SJCRH30 (cell line): ENCODE measurements at regions not wholly inside any gene's neighbourhood (a gene's known extent, or its start where the extent isn't known, plus 50 kb on each side); places are given as distances from the start of the nearest gene placed in this dataset.
A peak's percentile ranks its signal among the peaks of the same experiment; 100 is the strongest.
"Not testable (repeated sequence)": the region's sequence is repeated elsewhere in the genome, so short reads cannot be mapped to it uniquely, and the experiment has no call there.

Source experiments
- DNase-seq, 2 experiments: peaks; one replicate each; pipeline ENCODE4 v3.0.0-alpha.2; 2015 to 2020
- H3K27ac ChIP-seq: fragments of 250-450 bp; sonication (Bioruptor Pico); 2 replicates; pipeline ENCODE4 v1.5.1; 2020; ENCODE audit warnings: mild to moderate bottlenecking, moderate library complexity
- H3K27me3 ChIP-seq: fragments of 250-450 bp; sonication (Bioruptor Pico); 2 replicates; pipeline ENCODE4 v1.5.1; 2020; ENCODE audit warnings: mild to moderate bottlenecking, moderate library complexity
- H3K36me3 ChIP-seq: fragments of 250-450 bp; sonication (Bioruptor Pico); 2 replicates; pipeline ENCODE4 v1.5.1; 2020; ENCODE audit warnings: mild to moderate bottlenecking, moderate library complexity
- H3K4me1 ChIP-seq: fragments of 250-450 bp; sonication (Bioruptor Pico); 2 replicates; pipeline ENCODE4 v1.5.1; 2020; ENCODE audit warnings: mild to moderate bottlenecking, moderate library complexity
- H3K4me3 ChIP-seq: fragments of 250-450 bp; sonication (Bioruptor Pico); 2 replicates; pipeline ENCODE4 v1.5.1; 2020; ENCODE audit warnings: mild to moderate bottlenecking, moderate library complexity
- H3K9me3 ChIP-seq: fragments of 250-450 bp; sonication (Bioruptor Pico); replicated peaks from 2 replicates; pipeline ENCODE4 v1.5.1; 2020; ENCODE audit warnings: mild to moderate bottlenecking, moderate library complexity

GRCh38 chr16:58831386-58831785, 97.3 kb upstream of the GOT2 start:
- Histone ChIP-seq H3K27ac (no peak overlapping the region), H3K4me3 (no peak overlapping the region), H3K9me3 (peaks cover 4% of the 10 kb centered on the region; the same call in 1 of the 2 replicates), H3K4me1 (no peaks in the 10 kb centered on the region), H3K36me3 (no peaks in the 10 kb centered on the region), H3K27me3 (0 out of 2 replicates have a peak, but pooled peaks cover 2% of the 10 kb centered on the region)
- no peak for DNase-seq

GRCh38 chr16:58828901-58829545, 94.9 kb upstream of the GOT2 start:
- Histone ChIP-seq H3K4me1 (no peaks in the 10 kb centered on the region), H3K4me3 (no peak overlapping the region), H3K36me3 (no peaks in the 10 kb centered on the region), H3K9me3 (no peaks in the 10 kb centered on the region), H3K27ac (no peak overlapping the region), H3K27me3 (0 out of 2 replicates have a peak, but pooled peaks cover 2% of the 10 kb centered on the region)
- DNase-seq, result no peak

GRCh38 chr16:58824201-58824600, 90.1 kb upstream of the GOT2 start:
- H3K27ac ChIP-seq, result no peak overlapping the region
- H3K9me3 ChIP-seq, result no peaks in the 10 kb centered on the region; the same call in 1 of the 2 replicates
- H3K36me3 ChIP-seq, result no peaks in the 10 kb centered on the region
- no peak overlapping the region for H3K4me3 ChIP-seq
- 0 out of 2 replicates have a peak, but pooled peaks cover 2% of the 10 kb centered on the region for H3K27me3 ChIP-seq
- no peaks in the 10 kb centered on the region for H3K4me1 ChIP-seq
- no peak for DNase-seq

DNA sequence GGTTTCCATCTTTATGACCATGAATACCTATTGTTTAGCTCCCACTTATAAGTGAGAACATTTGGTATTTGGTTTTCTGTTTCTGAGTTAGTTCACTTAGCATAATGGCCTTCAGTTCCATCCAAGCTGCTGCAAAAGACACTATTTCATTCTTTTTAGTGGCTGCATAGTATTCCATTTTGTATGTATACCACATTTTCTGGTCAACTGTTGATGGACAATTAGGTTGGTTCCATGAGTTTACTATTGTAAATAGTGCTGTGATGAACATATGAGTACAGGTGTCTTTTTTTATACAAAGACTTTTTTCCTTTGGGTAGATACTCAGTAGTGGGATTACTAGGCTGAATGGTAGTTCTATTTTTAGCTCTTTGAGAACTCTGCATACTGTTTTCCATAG, 87.8 kb upstream of the GOT2 start:
- no peak for DNase-seq
- Histone ChIP-seq H3K4me1 (no peaks in the 10 kb centered on the region), H3K4me3 (no peak overlapping the region), H3K9me3 (no peaks in the 10 kb centered on the region; the same call in 1 of the 2 replicates), H3K36me3 (no peaks in the 10 kb centered on the region), H3K27ac (no peak overlapping the region), H3K27me3 (no peaks in the 10 kb centered on the region)

DNA sequence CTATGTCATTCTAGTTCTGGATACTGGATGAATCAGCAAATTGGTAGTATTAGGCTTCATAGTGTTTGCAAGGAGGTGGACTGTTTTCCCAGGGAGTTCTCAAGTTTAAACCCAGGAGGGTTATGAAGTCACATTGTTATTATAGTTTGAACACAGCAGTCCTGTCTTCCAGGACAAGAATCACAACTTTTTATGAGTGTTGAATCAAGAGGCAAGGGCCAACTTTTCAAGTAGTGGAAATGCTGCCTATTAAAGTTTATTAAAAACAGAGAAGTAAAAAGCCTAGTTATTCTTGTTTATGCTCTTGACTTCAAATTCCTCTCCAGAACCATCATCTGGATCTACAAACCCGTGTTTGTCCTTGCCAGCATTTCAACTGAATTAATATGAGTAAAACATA, 86.3 kb upstream of the GOT2 start:
- Histone ChIP-seq H3K27ac (no peak overlapping the region), H3K4me3 (no peak overlapping the region), H3K27me3 (no peaks in the 10 kb centered on the region), H3K36me3 (no peaks in the 10 kb centered on the region), H3K4me1 (no peaks in the 10 kb centered on the region), H3K9me3 (no peaks in the 10 kb centered on the region; the same call in 1 of the 2 replicates)
- no peak for DNase-seq

- H3K36me3 ChIP-seq, result no peaks in the 10 kb centered on the region
- no peak overlapping the region for H3K27ac ChIP-seq
- no peaks in the 10 kb centered on the region for H3K27me3 ChIP-seq
- no peaks in the 10 kb centered on the region for H3K9me3 ChIP-seq
- no peaks in the 10 kb centered on the region for H3K4me1 ChIP-seq
- H3K4me3 ChIP-seq, result no peak overlapping the region
- no peak for DNase-seq
These were observed 81.2 kb upstream of the GOT2 start for GRCh38 chr16:58815181-58815888.

DNA sequence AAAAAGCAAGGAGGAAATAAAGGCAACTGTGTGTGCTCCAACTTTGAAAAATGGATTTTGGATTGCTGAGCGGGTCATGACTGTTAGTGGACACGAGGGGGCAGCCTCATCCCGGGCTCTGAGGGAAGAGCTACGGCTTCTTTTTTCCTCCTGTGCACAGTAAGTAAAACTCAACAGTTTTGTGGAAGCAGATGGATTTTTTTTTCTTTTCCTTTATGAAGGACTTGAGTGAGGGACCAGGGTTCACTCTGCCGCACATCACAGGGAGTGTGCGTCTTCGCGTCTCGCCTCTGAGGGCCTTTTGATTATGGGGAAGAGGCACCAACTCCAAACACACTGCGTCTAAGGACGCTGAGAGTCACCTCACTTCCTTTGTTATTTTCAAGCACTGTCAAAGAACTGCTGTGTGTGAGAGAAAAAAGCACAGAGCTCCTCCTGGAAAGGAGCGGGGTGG, 80.3 kb upstream of the GOT2 start:
- Histone ChIP-seq H3K27ac (no peak overlapping the region), H3K4me1 (no peaks in the 10 kb centered on the region), H3K9me3 (no peaks in the 10 kb centered on the region), H3K36me3 (no peaks in the 10 kb centered on the region), H3K27me3 (no peaks in the 10 kb centered on the region), H3K4me3 (no peak overlapping the region)
- DNase-seq, result peak; percentile 40 to 74

DNA sequence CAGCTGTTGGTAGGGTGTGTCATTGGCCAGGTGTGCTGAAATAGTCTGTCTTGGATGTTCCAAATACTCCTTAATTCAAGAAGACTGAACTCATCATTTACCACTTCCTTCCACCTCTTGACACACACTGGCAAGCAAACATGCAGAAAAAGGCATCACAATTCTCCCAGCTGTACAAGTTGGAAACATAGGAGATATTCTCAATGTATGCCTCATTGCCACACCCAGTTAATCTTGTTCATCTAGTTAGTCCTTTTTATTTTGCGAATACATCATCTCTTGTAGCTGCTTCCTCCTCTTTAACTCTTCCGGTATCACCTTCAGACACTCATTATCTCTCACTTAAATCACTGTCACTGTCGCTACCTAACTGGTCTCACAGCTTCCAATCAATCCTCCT, 75.1 kb upstream of the GOT2 start:
- no peaks in the 10 kb centered on the region for H3K4me1 ChIP-seq
- H3K27me3 ChIP-seq, result no peaks in the 10 kb centered on the region
- no peak overlapping the region for H3K27ac ChIP-seq
- peaks cover 8% of the 10 kb centered on the region; the same call in 1 of the 2 replicates for H3K9me3 ChIP-seq
- H3K4me3 ChIP-seq, result no peak overlapping the region
- no peaks in the 10 kb centered on the region for H3K36me3 ChIP-seq
- no peak for DNase-seq

GRCh38 chr16:58807276-58807675, 73.2 kb upstream of the GOT2 start:
- H3K4me1 ChIP-seq, result no peaks in the 10 kb centered on the region
- no peak for DNase-seq
- H3K36me3 ChIP-seq, result no peaks in the 10 kb centered on the region
- H3K27ac ChIP-seq, result no peak overlapping the region
- H3K9me3 ChIP-seq, result peaks cover 8% of the 10 kb centered on the region; the same call in 1 of the 2 replicates
- no peaks in the 10 kb centered on the region for H3K27me3 ChIP-seq
- H3K4me3 ChIP-seq, result no peak overlapping the region

DNA sequence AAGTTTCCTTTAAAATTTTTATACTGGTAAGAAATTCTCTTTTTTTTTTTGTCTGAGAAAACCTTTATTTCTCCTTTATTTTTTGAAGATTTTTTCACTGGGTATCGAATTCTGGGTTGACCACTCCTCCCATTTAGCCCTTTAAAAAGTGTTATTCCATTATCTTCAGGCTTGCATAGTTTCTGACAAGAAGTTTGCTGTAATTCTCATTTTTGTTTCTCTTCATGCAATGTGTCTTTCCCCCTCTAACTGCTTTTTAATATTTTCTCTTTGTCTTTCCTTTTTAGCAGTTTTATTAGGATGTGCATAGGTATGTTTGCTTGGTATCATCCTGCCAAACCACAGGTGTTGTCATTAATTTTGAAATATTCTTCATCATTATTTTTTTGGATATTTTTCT, 67.7 kb upstream of the GOT2 start:
- Histone ChIP-seq H3K36me3 (no peaks in the 10 kb centered on the region), H3K4me1 (no peaks in the 10 kb centered on the region), H3K9me3 (0 out of 2 replicates have a peak, but pooled peaks cover 6% of the 10 kb centered on the region), H3K27ac (no peak overlapping the region), H3K27me3 (no peaks in the 10 kb centered on the region), H3K4me3 (no peak overlapping the region)
- DNase-seq, result no peak

- Histone ChIP-seq H3K36me3 (no peaks in the 10 kb centered on the region), H3K27ac (no peak overlapping the region), H3K4me3 (no peak overlapping the region), H3K27me3 (no peaks in the 10 kb centered on the region; the same call in none of the 2 replicates), H3K9me3 (0 out of 2 replicates have a peak, but pooled peaks cover 4% of the 10 kb centered on the region), H3K4me1 (no peaks in the 10 kb centered on the region)
- no peak for DNase-seq
These were observed 63.2 kb upstream of the GOT2 start for GRCh38 chr16:58797137-58797801.

GRCh38 chr16:58793366-58793765, 59.2 kb upstream of the GOT2 start:
- DNase-seq, result no peak
- H3K4me1 ChIP-seq, result no peaks in the 10 kb centered on the region
- peaks cover 6% of the 10 kb centered on the region for H3K27me3 ChIP-seq
- H3K27ac ChIP-seq, result no peak overlapping the region
- H3K9me3 ChIP-seq, result no peaks in the 10 kb centered on the region
- H3K4me3 ChIP-seq, result no peak overlapping the region
- no peaks in the 10 kb centered on the region for H3K36me3 ChIP-seq

- Histone ChIP-seq H3K9me3 (no peaks in the 10 kb centered on the region), H3K36me3 (no peaks in the 10 kb centered on the region), H3K27me3 (peaks cover 8% of the 10 kb centered on the region), H3K4me1 (no peaks in the 10 kb centered on the region), H3K27ac (no peak overlapping the region), H3K4me3 (no peak overlapping the region)
- DNase-seq, result no peak
These were observed 58.1 kb upstream of the GOT2 start for GRCh38 chr16:58792188-58792587.

- H3K27ac ChIP-seq, H3K36me3 ChIP-seq, H3K9me3 ChIP-seq, H3K4me3 ChIP-seq, DNase-seq, H3K27me3 ChIP-seq, H3K4me1 ChIP-seq: not testable (repeated sequence)
These were observed 56.9 kb upstream of the GOT2 start for GRCh38 chr16:58790816-58791557.
